GM18870 (cell line): ENCODE measurements at regions not wholly inside any gene's neighbourhood (a gene's known extent, or its start where the extent isn't known, plus 50 kb on each side); places are given as distances from the start of the nearest gene placed in this dataset.
"Not testable (repeated sequence)": the region's sequence is repeated elsewhere in the genome, so short reads cannot be mapped to it uniquely, and the experiment has no call there.

Experiments
- ATAC-seq: cut with Tn5 transposase; IDR thresholded peaks from one replicate; pipeline ENCODE4 v1.9.1; 2021; ENCODE audit warnings: moderate library complexity; ENCODE audit not compliant: unreplicated experiment

DNA sequence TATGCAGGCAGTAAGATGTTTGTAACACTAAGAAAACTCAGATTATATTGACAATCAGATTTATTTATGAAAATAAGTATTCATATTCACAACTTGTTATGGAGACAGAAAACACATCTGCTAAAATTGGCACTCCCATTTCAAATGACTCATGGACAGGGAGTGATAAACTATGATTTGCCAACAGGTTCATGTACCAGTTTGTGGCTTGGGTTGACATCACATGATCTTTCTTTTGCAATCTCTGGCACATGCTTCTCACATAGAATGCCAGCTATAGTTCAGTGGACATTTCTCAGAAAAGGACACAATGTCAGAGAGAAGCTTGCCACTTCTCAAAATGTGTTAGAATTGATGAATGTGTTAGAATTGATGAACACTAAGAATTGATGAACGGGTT, 663.2 kb upstream of the ANKRD30A start:
- no peak for ATAC-seq

DNA sequence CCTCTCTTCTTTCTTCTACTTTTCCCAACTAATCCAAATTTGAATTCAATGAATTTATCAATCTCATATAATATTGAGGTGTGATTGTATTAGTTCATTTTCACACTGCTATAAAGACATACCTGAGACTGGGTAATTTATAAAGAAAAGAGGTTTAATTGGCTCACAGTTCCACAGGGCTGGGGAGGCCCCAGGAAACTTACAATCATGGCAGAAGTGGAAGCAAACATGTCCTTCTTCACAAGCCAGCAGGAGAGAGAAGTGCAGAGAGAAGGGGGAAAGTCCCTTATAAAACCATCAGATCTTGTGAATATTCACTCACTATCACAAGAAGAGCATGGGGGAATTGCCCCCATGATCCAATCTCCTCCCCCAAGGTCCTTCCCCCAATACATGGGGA, 667.0 kb upstream of the ANKRD30A start:
- ATAC-seq = not testable (repeated sequence)

DNA sequence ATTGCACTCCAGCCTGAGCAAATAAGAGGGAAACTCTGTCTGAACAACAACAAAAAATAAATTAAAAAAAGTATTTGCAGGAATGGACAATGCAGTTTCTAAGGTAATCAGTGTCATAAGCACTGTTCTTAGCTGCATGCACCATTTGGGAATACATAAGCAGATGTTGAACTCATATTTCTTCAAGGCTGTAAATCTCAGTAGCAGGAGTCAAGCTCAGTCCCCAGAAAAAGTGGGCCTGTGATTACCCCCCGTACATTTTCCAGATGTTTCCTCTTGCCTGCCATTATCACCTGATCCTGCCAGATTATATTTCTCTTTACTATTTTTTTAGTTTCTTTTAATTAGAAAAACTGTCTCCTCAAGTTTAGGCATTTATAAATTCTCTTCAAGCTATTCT, 667.6 kb upstream of the ANKRD30A start:
- no peak for ATAC-seq

DNA sequence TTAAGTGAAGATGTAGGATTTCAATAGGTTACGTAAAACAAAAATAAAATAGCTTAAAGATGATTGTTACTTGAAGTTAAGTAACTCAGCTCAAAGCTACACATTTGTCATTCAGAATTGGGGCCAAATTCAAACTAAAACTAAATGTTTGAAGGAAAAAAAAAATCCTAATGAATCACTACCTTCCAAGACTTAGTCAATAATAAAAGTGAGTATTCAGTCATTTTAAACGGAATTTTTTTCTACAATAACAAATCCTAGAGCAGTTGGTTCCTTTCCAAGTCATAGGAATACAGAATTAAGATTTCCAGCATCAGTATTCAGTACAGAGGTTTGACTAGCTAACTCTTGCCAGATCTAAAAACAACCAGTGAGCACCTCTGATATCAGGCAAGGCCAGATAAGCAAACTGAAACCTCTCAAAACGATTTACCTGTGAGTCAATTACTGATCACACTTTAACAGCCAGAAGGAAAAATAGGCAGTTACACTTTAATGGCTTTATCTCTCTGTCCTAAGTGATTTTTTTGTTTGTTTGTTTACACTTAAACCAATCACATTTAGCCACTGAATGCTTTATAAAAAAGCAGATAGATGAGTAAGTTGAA, 669.8 kb upstream of the ANKRD30A start:
- ATAC-seq = no peak

- ATAC-seq = no peak
These were observed 672.5 kb upstream of the ANKRD30A start for GRCh38 chr10:36452851-36453250.

DNA sequence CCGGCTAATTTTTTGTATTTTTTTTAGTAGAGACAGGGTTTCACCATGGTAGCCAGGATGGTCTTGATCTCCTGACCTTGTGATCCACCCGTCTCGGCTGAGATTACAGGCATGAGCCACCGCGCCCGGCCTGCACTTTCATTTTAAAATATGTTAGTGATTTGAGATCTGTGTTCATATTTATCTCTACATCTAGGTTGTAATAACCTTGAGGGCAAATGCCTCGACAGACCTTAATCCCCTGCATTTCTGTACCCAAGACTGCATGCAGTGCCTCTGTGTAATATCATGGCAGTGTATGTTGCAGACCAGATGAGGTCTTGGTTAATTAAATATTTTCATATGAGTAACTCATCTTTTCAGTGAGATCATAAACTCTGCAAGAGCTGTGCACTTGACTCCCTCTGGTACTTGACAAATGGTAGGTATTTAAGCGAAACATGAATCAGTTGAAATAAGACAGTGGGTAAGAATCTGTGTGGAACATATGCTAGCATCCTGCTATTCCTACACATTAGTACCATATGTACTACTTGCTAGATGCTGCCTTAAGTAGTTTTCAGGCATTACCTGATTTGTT, 673.9 kb upstream of the ANKRD30A start:
- ATAC-seq = no peak

DNA sequence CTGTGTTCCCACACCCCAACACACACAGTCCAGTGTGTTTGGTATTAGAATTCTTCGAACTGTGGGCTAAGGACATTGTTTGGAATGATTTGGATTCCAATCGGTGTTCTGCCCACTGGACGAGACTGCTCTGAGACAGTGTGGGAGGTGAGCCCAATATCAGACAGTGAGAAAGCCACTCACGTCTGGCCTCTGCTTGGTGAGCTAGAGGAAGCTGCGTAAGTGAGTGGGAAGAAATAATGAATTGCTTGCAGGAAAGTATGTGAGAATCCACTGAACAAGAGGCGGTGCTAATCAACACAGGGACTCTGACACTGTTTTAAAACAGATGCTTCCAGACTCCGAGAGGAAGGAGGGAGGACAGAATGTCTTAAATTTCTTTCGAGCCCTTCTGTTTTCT, 675.0 kb upstream of the ANKRD30A start:
- ATAC-seq = no peak

DNA sequence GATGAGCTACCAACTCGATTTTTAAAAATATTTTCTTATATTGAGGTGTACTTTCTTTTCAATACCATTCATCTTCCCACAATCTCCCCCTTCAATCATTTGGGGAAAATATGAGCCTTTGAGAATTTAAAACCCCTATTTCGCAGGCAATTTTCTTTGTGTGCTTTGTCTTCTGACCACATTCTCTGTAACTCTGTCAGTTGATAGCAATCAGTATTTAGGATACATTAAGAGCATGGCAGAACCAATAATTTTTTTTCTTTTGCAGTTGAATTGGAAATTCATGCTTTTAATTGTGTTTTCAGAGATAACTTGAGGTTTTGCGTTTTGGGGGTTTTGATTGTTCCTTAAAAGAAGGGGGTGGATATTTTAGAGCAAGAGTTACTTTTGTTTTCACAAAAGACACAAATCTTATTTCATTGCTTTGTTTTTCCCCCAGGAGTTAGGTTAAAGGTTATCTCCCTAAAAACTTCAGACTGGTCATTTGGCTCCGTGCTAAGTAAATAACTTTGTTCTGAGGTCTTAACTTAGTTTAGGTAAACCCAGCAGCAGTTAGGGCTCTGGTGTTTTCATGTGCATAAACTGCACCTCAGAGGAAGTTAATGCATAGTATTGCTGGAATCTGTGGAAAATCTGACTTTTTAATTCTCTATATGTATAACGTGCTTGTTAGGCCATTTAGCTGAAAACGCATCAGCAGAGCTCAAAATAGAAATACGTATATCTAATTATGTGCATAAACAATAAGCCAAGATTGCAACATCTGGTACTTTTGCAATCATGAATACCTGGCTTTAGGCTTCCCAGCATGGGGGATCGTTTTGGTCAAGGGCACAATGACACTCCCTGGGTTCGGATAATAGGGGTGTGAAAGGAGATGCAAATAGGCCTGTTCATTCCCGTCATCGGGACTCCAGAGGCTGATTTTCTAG, 676.4 kb upstream of the ANKRD30A start:
- ATAC-seq = no peak

- no peak for ATAC-seq
These were observed 678.5 kb upstream of the ANKRD30A start for GRCh38 chr10:36446881-36447280.

DNA sequence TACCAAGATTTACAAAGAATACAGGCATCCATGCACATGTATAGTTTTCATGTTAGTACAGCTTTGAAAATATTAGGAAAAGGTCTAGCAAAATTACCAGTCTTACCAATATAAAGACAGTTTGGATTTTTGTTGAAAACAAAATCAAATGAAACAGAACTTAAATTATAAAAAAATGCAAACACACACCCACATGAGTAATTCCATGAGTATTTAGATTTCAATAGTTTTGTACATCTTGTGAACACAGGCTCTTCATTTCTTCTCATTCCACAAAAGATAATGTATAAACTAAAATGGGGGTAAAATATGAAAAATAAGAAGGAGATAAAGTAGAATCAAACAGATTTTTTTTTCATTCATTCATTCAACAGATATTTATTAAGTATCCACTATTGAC, 682.2 kb upstream of the ANKRD30A start:
- ATAC-seq = no peak

DNA sequence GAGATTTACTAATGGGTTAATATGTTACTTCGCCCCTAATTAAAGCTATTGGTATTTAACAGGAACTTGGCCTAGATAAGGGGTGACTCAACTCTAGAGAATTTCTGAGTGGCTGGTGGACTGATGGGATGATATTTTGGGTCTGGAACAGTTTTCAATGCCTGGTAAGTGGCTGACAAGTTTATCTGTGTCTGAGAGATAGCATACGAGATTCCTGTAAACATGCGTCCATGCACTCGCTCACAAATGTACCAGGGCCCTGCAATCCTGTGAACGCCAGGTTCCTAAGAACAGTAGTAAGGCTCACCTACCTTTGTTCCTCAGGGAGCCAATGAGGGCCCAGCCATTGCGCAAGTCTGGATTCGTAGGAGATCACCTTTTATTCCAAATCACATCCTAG, 683.8 kb upstream of the ANKRD30A start:
- no peak for ATAC-seq

- no peak for ATAC-seq
These were observed 684.9 kb upstream of the ANKRD30A start for GRCh38 chr10:36440539-36440938.

DNA sequence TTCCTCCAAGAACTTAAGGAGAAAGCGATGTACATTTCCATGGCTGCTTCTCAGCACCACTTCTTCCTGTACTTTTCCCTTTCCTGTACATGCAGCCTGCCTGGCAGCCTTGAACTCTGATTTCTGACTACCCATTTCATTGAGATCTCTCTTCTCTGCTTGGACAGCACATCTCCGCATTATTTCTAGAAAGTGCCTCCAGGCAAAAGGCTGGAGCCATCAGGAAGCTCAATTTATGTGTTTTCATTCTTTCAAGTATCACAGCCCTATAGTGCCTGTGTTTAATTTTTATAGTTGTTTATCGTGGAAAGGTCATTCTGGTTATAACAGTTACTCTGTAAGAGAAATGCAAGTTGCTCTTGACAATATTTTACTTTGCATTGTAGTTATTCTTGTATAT, 688.0 kb upstream of the ANKRD30A start:
- ATAC-seq = no peak

GRCh38 chr10:36428507-36428906, 696.9 kb upstream of the ANKRD30A start:
- ATAC-seq = no peak

GRCh38 chr10:36425131-36425797, 700.1 kb upstream of the ANKRD30A start:
- no peak for ATAC-seq

DNA sequence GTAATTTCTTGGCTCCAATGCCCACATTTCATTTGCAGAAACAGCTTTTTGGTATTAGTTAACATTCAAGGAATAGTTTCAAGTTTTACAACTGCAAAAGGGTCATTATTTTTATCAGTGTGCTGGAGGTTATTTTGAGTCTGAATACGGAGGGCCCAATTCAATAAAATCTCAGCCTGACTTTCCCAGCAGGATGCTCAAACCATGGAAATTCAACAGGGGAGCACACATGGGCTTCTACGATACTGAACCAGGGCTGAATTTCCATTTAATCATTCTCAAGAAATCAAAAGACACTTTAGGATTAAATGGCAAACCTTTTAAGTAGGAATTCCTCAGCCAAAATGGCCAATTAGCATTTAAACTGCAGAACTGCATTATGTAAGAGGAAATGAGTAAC, 700.9 kb upstream of the ANKRD30A start:
- ATAC-seq = no peak

GRCh38 chr10:36423821-36424248, 701.6 kb upstream of the ANKRD30A start:
- ATAC-seq = no peak

DNA sequence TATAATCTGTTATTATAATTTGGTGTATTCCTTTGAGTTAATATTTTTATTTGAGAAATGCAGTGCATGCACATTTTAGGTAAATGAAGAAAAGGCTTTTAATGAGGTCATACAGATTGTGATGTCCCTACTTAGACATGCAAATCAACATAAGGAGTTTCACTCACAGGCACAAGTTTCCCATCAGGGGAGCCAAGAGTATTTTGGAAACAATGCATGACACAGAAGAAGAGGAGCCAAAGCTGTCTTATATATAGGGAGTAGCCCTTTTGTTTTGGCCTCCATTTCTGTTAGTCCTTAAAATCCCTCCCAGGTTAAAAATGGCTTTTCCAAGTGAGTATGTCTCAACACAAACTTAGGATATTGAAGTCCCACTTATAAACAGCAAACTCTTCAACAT, 703.4 kb upstream of the ANKRD30A start:
- no peak for ATAC-seq

DNA sequence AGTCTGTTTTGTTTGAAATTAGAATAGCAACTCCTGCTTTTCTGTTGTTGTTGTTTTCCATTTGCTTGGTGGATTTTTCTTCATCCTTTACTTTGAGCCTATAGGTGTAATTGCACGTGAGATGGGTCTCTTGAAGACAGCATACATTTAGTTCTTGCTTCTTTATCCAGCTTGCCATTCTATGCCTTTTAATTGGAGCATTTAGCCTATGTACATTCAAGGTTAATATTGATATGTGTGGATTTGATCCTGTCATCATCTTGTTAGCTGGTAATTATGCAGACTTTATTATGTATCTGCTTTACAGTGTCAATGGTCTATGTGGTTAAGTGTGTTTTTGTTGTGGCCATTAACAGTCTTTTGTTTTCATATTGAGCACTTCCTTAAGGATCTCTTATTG, 708.9 kb upstream of the ANKRD30A start:
- no peak for ATAC-seq

DNA sequence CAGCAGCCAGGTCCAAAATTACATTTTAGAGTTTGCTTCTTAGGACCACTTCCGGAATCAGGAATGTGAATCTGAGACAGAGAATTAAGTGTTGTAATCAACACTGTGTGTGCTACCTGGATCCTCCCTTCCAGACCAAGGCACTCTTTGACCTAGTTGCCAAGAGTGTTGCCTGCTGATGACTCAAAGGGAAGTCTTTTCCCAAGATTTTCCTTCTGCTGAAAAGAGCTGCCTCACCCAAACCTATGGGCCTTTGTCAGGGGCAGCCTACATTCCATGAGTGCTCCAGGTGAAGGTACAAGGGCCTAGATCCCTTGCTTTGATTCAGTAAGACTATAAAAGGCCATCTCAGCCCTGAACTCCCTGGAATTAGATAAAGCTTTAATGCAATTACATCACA, 712.5 kb upstream of the ANKRD30A start:
- no peak for ATAC-seq

- ATAC-seq = not testable (repeated sequence)
These were observed 725.2 kb upstream of the ANKRD30A start for GRCh38 chr10:36400238-36400637.

- no peak for ATAC-seq
These were observed 731.6 kb upstream of the ANKRD30A start for GRCh38 chr10:36393801-36394200.
